AG09309 (cell line): ENCODE measurements at regions not wholly inside any gene's neighbourhood (a gene's known extent, or its start where the extent isn't known, plus 50 kb on each side); places are given as distances from the start of the nearest gene placed in this dataset.
"Not testable (repeated sequence)": the region's sequence is repeated elsewhere in the genome, so short reads cannot be mapped to it uniquely, and the experiment has no call there.

Source experiments
- DNase-seq: peaks from one replicate; pipeline ENCODE4 v3.0.0-alpha.2; 2010; ENCODE audit warnings: low read depth
- H3K4me3 ChIP-seq: 2 replicates; pipeline ENCODE4 v1.5.1; 2011; ENCODE audit warnings: mild to moderate bottlenecking, low read depth, low read length, moderate library complexity; ENCODE audit not compliant: control insufficient read depth
- CTCF ChIP-seq: IDR thresholded peaks from 2 replicates; pipeline ENCODE4 v1.5.1; 2011; ENCODE audit warnings: mild to moderate bottlenecking, low read depth, low read length, inconsistent platforms; ENCODE audit not compliant: insufficient read depth, control insufficient read depth; ENCODE audit errors: missing control alignments

- no peak for TF ChIP-seq CTCF
- no peak overlapping the region for H3K4me3 ChIP-seq
- DNase-seq: no peak
Observed at GRCh38 chr3:167054926-167055325, 325.2 kb downstream of the ZBBX start.

- no peak for DNase-seq
- no peak for TF ChIP-seq CTCF
- H3K4me3 ChIP-seq: no peak overlapping the region
Observed at GRCh38 chr3:167051421-167051820, 328.7 kb downstream of the ZBBX start.

GRCh38 chr3:167033866-167034265 lies 346.2 kb downstream of the ZBBX start:
- DNase-seq: no peak
- TF ChIP-seq CTCF: no peak
- no peak overlapping the region for H3K4me3 ChIP-seq

GRCh38 chr3:167032267-167032876 lies 347.7 kb downstream of the ZBBX start:
- no peak overlapping the region for H3K4me3 ChIP-seq
- no peak for DNase-seq
- peak; percentile 6 for TF ChIP-seq CTCF

GRCh38 chr3:167031364-167032049 lies 348.6 kb downstream of the ZBBX start:
- no peak for TF ChIP-seq CTCF
- no peak for DNase-seq
- H3K4me3 ChIP-seq: no peak overlapping the region

GRCh38 chr3:167030082-167030725 lies 349.9 kb downstream of the ZBBX start:
- DNase-seq: no peak
- no peak for TF ChIP-seq CTCF
- H3K4me3 ChIP-seq: no peak overlapping the region

- DNase-seq, H3K4me3 ChIP-seq: not testable (repeated sequence)
Observed at GRCh38 chr3:167019503-167019902, 360.6 kb downstream of the ZBBX start.

GRCh38 chr3:167018591-167019111 lies 361.4 kb downstream of the ZBBX start:
- not testable (repeated sequence) for DNase-seq

More at GRCh38 chr3:167018591-167019111, 361.4 kb downstream of the ZBBX start:
- not testable (repeated sequence) for H3K4me3 ChIP-seq
